ENCODE measurements at regions not wholly inside any gene's neighbourhood (a gene's known extent, or its start where the extent isn't known, plus 50 kb on each side); places are given as distances from the start of the nearest gene placed in this dataset.

DNA sequence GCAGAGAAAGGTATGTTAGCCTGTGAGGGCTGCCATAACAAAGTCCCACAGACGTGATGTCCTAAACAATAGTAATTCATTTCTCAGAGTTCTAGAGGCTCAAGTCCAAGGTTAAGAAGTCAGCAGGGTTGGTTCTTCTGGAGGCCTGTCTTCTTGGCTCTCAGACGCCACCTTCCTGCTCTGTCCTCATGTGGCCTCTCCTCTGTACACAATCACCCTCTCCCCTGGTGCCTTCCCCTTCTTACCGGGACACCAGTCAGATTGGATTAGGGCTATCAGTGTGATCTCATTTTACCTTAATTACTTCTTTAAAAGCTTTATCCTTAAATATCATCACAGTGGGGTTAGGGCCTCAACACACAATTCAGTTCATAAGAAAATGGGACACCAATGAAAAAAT is 860.5 kb downstream of the RNF144A start:
- DNase-seq: no peak

- DNase-seq: no peak
These were observed 863.1 kb downstream of the RNF144A start for GRCh38 chr2:7780321-7780720.

- no peak for DNase-seq
These were observed 868.5 kb downstream of the RNF144A start for GRCh38 chr2:7785700-7786099.

GRCh38 chr2:7788736-7789135 is 871.5 kb downstream of the RNF144A start:
- DNase-seq: no peak

DNA sequence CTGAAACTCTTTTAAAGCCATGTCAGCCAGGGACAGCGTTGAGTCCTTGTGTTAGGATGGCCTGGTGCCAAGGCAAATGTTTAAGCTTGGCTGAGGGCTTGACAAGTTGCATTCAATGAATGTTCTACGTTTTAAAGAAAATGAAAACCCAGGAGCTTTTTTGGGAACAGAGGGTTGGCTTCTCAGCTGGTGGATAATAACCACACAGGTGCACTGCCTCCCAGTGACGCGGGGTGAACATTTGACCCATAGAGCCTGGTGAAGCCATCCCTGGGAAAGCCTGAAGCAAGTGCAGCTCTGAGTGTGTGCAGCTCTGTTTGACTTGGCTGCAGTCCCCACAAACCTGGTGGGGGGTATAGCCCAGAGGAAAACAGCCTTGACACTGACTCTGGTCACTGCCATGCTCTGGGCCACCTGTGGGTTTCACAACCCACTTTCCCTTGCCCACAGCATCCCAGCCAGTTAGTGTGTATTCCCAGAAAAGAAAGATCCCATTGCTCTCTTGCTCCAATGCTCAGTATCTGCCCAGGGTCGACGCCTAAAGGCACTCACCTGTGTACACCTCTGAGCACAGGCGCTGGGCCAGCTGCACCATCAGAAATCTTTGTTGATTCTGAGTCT is 874.9 kb downstream of the RNF144A start:
- peak; percentile 75 for DNase-seq

- DNase-seq: peak; percentile 30
These were observed 878.8 kb downstream of the RNF144A start for GRCh38 chr2:7795778-7796563.

- no peak for DNase-seq
These were observed 881.8 kb upstream of the ID2 start for GRCh38 chr2:7800031-7800430.

DNA sequence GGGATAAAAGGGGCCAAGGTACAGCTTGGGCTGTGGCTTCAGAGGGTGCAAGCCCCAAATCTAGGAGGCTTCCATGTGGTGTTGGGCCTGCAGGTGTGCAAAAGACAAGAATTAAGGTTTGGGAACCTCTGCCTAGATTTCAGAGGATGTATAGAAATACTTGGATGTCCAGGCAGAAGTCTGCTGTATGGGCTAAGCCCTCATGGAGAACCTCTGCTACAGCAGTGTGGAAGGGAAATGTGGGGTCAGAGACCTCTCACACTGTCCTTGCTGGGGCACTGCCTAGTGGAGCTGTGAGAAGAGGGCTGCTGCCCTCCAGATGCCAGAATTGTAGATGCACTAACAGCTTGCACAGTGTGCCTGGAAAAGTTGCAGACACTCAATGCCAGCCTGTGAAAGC is 880.6 kb upstream of the ID2 start:
- peak; percentile 21 for DNase-seq

DNA sequence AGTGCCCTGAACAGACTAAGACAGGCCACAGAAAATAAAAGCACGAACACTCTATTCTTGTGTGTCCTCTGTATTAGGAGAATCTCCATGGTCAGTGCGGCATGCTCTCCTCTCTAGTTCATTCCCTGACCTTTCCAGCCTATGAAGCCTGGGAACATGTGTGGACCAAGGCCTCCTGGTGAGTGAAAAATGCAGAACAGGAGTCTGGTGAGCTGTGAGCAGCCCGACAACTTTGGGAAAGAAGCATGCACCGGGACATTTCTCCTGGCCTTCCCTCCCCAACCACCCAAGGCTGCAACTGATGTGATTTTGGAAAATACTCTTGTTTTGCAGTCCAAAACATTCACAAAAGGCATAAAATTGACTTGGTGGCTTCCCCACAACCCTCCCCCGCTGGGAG is 878.3 kb upstream of the ID2 start:
- no peak for DNase-seq

DNA sequence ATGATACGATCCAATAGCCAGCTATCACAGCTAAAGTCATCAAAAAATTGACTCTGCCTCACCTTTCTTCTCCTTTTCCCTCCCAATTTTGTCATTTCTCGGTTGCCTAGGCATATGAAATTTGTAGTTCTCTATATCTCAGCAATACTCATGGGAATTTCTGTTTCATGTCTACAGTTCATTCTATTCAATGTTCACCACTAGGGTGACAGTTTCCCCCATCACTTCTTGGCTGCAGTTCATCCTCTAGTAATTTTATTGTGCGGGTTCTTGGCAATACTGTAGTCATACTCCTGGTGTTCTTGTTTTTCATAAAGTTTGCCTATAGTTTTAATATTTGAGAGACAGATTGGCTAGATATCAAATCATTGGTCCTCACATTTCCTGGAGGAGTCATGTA is 872.2 kb upstream of the ID2 start:
- no peak for DNase-seq

GRCh38 chr2:7811073-7811472 is 870.8 kb upstream of the ID2 start:
- no peak for DNase-seq

DNA sequence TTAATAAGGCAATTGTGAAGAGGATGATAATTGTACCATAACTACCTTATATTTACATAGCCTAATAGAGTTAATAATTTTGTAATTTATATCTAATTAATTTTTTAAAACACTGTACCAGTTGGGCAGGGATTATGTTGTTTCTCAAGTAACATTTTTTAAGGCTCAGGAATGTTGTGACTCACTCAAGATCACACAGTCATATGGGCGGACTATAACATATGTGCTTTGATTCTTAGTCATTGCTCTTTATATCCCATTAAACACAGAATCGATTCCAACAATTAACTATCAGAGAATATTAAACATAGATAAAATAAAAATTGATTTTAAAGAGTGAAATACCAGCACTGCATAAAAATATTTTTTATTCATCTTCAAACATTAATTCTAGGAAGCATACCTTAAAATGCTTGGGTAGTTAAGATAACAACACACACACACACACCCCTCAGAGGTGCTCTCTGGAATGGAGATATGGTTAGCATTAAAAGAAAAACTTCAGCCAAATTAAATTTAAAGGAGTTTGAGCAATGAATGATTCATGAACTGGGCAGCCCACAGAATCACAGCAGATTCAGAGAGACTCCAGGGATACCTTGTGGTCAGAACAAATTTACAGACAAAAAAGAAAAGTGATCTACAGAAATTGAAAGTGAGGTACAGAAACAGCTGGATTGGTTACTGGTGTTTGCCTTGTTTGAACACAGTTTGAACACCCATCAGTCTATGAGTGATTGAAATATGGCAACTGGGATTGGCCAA is 869.4 kb upstream of the ID2 start:
- DNase-seq: no peak

GRCh38 chr2:7813541-7814292 is 868.1 kb upstream of the ID2 start:
- DNase-seq: no peak

GRCh38 chr2:7815726-7816125 is 866.1 kb upstream of the ID2 start:
- no peak for DNase-seq

DNA sequence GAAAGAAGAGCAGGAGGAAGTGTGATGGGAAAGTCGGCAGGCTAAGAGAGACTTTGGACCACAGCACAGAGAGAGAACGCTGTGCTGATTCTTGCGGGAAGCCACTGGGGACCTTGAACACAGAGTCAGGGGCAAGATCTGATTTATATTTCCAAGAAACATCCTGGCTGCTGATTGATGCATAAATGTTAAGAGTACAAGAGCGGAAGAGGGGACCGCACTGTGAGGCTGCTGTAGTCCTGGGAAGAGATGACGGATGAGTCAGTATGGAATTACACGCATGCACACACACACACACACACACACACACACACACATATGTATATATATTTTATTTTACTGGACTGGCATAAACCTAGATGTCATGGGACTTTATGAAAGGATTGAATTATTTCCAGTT is 865.6 kb upstream of the ID2 start:
- no peak for DNase-seq

- no peak for DNase-seq
These were observed 864.9 kb upstream of the ID2 start for GRCh38 chr2:7816944-7817343.

- DNase-seq: no peak
These were observed 862.5 kb upstream of the ID2 start for GRCh38 chr2:7819316-7819715.

DNA sequence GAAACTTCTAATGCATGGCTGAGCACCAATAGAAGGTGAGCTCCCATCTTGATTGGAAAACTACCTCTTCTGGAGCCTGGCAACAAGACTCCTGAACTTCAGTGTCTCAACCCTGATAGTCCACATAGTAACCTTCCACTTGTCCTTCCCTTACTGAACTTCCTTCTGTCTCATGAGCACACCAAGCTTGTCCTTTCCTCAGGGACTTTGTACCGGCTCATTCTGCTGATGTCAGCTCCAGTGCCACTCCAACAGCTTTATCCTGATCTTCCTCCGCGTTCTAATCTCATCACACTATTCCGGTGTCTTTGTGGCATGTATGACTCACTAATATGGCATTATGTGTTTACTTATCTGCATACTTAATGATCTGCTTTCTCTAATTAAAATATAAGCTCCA is 862.0 kb upstream of the ID2 start:
- no peak for DNase-seq

GRCh38 chr2:7824211-7824610 is 857.6 kb upstream of the ID2 start:
- DNase-seq: no peak

DNA sequence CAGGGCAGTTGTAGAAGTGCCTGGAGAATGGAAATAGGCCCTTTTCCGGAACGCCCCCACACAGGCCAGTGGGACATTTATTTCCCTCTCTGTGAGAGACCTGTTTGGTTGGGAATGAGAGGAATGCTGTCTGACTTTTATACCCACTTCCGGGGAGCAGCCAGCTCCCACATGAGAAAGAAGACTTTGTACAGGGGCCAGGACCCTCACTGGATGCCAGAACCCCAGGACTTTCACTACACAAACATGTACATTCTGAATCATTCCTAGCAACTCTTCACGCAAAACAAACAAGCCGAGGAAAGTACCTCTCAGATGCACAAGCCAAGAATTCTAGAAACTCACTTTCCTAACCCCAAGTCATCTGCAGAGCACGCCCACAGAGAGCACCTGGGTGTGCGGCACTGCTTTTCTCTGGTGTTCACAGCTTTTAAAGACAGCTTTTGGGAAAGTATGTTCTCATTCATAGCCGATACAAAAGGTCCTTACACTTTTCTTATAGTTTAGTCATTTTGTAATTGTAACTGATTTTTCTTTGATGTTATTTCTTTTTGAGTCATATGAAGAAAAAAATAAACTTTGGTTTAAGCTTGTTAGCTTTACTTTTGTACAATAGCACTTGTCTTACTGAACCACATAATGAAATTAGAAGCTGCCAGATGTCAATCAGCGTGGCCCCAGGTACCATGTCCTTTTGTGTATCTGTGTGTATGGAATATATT is 856.1 kb upstream of the ID2 start:
- DNase-seq: no peak

- DNase-seq: no peak
These were observed 855.2 kb upstream of the ID2 start for GRCh38 chr2:7826656-7827055.

- DNase-seq: no peak
These were observed 852.6 kb upstream of the ID2 start for GRCh38 chr2:7829241-7829640.

- no peak for DNase-seq
These were observed 851.2 kb upstream of the ID2 start for GRCh38 chr2:7830616-7831015.

Data from DMS53 (cell line).